ENCODE measurements at regions not wholly inside any gene's neighbourhood (a gene's known extent, or its start where the extent isn't known, plus 50 kb on each side); places are given as distances from the start of the nearest gene placed in this dataset.
"Not testable (repeated sequence)": the region's sequence is repeated elsewhere in the genome, so short reads cannot be mapped to it uniquely, and the experiment has no call there.

DNA sequence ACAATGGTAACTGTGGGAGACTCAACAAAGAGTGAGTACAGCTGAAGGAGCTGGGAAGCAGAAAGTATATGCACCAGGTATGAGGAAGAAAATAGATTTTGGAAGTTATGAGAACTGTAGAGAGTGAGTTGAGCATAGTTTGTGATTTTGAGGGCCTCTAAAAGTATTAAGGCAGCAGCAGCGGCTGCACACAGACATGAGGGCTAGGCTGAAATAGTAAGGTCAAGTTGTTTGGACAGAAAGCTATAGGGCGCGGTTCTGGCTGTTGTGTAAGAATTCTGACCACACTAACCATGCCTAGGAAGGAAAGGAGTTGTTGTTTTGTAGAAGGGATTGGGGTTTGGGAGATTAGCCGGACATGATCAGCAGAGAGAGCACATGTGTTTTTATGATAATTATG is 154.1 kb upstream of the SNX2 start:
- H2BK12ac ChIP-seq (ENCODE audit: insufficient read length, low read depth, low read length); H4K20me1 ChIP-seq (ENCODE audit: control insufficient read depth, insufficient read depth, insufficient read length); H2AK5ac ChIP-seq (ENCODE audit: insufficient read length, low read length); H4K5ac ChIP-seq (ENCODE audit: insufficient read length, low read depth, low read length); H3K79me2 ChIP-seq (ENCODE audit: insufficient read depth, low read length); H2BK15ac ChIP-seq (ENCODE audit: low read depth, low read length); H3K4me3 Mint-ChIP-seq; H3K18ac ChIP-seq (ENCODE audit: insufficient read length, low read depth, low read length); H3K4ac ChIP-seq (ENCODE audit: low read depth, low read length); H3K4me2 ChIP-seq (ENCODE audit: insufficient read depth, insufficient read length, low read length); H3K56ac ChIP-seq (ENCODE audit: insufficient read length, low read depth, low read length); H2AFZ ChIP-seq (ENCODE audit: low read length); H3K79me1 ChIP-seq (ENCODE audit: insufficient read depth, low read depth, low read length, poor library complexity, severe bottlenecking); H3K9me3 Mint-ChIP-seq; H3K23me2 ChIP-seq (ENCODE audit: insufficient read length, low read depth, low read length, poor library complexity, severe bottlenecking); H3T11ph ChIP-seq (ENCODE audit: low read length); H2BK5ac ChIP-seq (ENCODE audit: insufficient read length, low read length); H4K8ac ChIP-seq (replicated peaks; ENCODE audit: insufficient read length, low read depth, low read length); H2BK20ac ChIP-seq (ENCODE audit: low read depth, low read length, poor library complexity, severe bottlenecking); H3K27ac ChIP-seq (ENCODE audit: insufficient read length, low read depth, low read length); H2BK120ac ChIP-seq (ENCODE audit: low read depth, low read length, poor library complexity, severe bottlenecking); H3K9me3 ChIP-seq (ENCODE audit: control insufficient read depth, low read depth, low read length); H3K9ac ChIP-seq (ENCODE audit: extremely low read depth, insufficient read length, low read length); H3K23ac ChIP-seq (ENCODE audit: insufficient read length, low read depth, low read length); H4K91ac ChIP-seq (ENCODE audit: insufficient read length, low read depth, low read length); H3K14ac ChIP-seq (ENCODE audit: insufficient read depth, low read length); H3K4me1 Mint-ChIP-seq; H3K36me3 Mint-ChIP-seq (ENCODE audit: insufficient read depth in 1 of 3, low read depth in 3 of 3); H3K27me3 Mint-ChIP-seq (ENCODE audit: low read depth); H3K27ac Mint-ChIP-seq; H3K27me3 ChIP-seq (ENCODE audit: insufficient read depth, low read length); DNase-seq; H3K4me1 ChIP-seq (ENCODE audit: insufficient read depth, low read length): not testable (repeated sequence)
- WGBS (ENCODE audit: extremely low coverage, insufficient read length, low lambda C conversion rate) = no CpG with 5 or more reads among the region's 4 CpGs

- H3K4me1 ChIP-seq (ENCODE audit: insufficient read depth, low read length); H3K9me3 Mint-ChIP-seq; H2BK5ac ChIP-seq (ENCODE audit: insufficient read length, low read length); H3K9ac ChIP-seq (ENCODE audit: extremely low read depth, insufficient read length, low read length); H3K56ac ChIP-seq (ENCODE audit: insufficient read length, low read depth, low read length); H3K4ac ChIP-seq (ENCODE audit: low read depth, low read length); H2AFZ ChIP-seq (ENCODE audit: low read length); H4K8ac ChIP-seq (replicated peaks; ENCODE audit: insufficient read length, low read depth, low read length); H3K79me1 ChIP-seq (ENCODE audit: insufficient read depth, low read depth, low read length, poor library complexity, severe bottlenecking); H3K27ac ChIP-seq (ENCODE audit: insufficient read length, low read depth, low read length); H2BK20ac ChIP-seq (ENCODE audit: low read depth, low read length, poor library complexity, severe bottlenecking); H3K18ac ChIP-seq (ENCODE audit: insufficient read length, low read depth, low read length); H2BK120ac ChIP-seq (ENCODE audit: low read depth, low read length, poor library complexity, severe bottlenecking); H3K4me3 Mint-ChIP-seq; H4K5ac ChIP-seq (ENCODE audit: insufficient read length, low read depth, low read length); DNase-seq; H3K4me1 Mint-ChIP-seq; H4K91ac ChIP-seq (ENCODE audit: insufficient read length, low read depth, low read length); H3K27me3 Mint-ChIP-seq (ENCODE audit: low read depth); H3T11ph ChIP-seq (ENCODE audit: low read length); H3K36me3 Mint-ChIP-seq (ENCODE audit: insufficient read depth in 1 of 3, low read depth in 3 of 3); H3K79me2 ChIP-seq (ENCODE audit: insufficient read depth, low read length); H3K23ac ChIP-seq (ENCODE audit: insufficient read length, low read depth, low read length); H3K23me2 ChIP-seq (ENCODE audit: insufficient read length, low read depth, low read length, poor library complexity, severe bottlenecking); H2AK5ac ChIP-seq (ENCODE audit: insufficient read length, low read length); H4K20me1 ChIP-seq (ENCODE audit: control insufficient read depth, insufficient read depth, insufficient read length); H3K9me3 ChIP-seq (ENCODE audit: control insufficient read depth, low read depth, low read length); H3K27ac Mint-ChIP-seq; H3K27me3 ChIP-seq (ENCODE audit: insufficient read depth, low read length); H2BK15ac ChIP-seq (ENCODE audit: low read depth, low read length); H3K4me2 ChIP-seq (ENCODE audit: insufficient read depth, insufficient read length, low read length); H3K14ac ChIP-seq (ENCODE audit: insufficient read depth, low read length); H2BK12ac ChIP-seq (ENCODE audit: insufficient read length, low read depth, low read length): not testable (repeated sequence)
- WGBS (ENCODE audit: extremely low coverage, insufficient read length, low lambda C conversion rate) = no CpG with 5 or more reads among the region's 4 CpGs
Measured at GRCh38 chr5:122628714-122629113, 146.2 kb upstream of the SNX2 start.

All from H9 (cell line).